ENCODE measurements at regions not wholly inside any gene's neighbourhood (a gene's known extent, or its start where the extent isn't known, plus 50 kb on each side); places are given as distances from the start of the nearest gene placed in this dataset.

DNA sequence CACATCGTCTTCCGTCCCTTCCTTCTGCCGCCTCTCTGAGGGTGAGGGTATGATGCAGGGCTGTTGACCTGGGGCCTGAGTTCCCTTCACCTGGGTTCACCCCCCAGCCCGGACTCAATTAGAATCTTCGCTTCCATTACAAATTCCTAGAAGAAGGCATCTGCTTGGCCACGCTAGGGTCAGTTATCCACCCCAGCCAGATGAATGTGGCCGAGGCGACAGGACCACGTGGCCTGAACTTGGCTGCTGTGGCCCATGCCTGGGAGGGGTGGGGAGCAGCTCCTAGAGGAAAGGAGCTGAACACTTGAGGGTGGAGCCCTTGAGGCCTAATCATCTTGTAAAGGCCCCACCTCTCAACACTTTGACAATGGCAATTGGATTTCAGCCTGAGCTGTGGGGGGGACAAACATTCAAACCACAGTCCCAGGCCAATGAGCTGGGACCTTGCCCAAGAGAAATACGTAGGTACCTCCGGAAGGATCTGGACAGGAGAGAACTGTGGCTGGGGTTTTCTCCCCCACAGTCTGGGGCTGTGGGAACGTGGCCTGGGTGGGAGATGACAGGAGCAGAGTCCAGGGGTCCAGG lies 90.6 kb upstream of the ADAMTS2 start:
- TF ChIP-seq POLR2AphosphoS5 (IDR thresholded peaks at IDR 0.05; ENCODE audit: low read depth, low read length): no peak
- TF ChIP-seq SPI1 (IDR thresholded peaks at IDR 0.05; ENCODE audit: low read depth, low read length): no peak
- TF ChIP-seq TAF1 (IDR thresholded peaks at IDR 0.05; ENCODE audit: low read depth, low read length): no peak
- TF ChIP-seq POU2F2 (IDR thresholded peaks at IDR 0.05; ENCODE audit: low read depth, low read length): no peak
- no peak for TF ChIP-seq POLR2A (IDR thresholded peaks at IDR 0.05; ENCODE audit: low read depth, low read length)
- no peak for TF ChIP-seq PAX5 (IDR thresholded peaks at IDR 0.05; ENCODE audit: insufficient read depth, low read length, severe bottlenecking)
- DNase-seq (ENCODE audit: insufficient read length, low spot score) (no peak), FAIRE-seq (no peak)

GRCh38 chr5:179435181-179435580 lies 89.9 kb upstream of the ADAMTS2 start:
- no peak for FAIRE-seq
- no peak for DNase-seq (ENCODE audit: insufficient read length, low spot score)
- TF ChIP-seq SPI1 (IDR thresholded peaks at IDR 0.05; ENCODE audit: low read depth, low read length) (no peak), PAX5 (IDR thresholded peaks at IDR 0.05; ENCODE audit: insufficient read depth, low read length, severe bottlenecking) (no peak), TAF1 (IDR thresholded peaks at IDR 0.05; ENCODE audit: low read depth, low read length) (no peak), POLR2AphosphoS5 (IDR thresholded peaks at IDR 0.05; ENCODE audit: low read depth, low read length) (no peak), POU2F2 (IDR thresholded peaks at IDR 0.05; ENCODE audit: low read depth, low read length) (no peak)

DNA sequence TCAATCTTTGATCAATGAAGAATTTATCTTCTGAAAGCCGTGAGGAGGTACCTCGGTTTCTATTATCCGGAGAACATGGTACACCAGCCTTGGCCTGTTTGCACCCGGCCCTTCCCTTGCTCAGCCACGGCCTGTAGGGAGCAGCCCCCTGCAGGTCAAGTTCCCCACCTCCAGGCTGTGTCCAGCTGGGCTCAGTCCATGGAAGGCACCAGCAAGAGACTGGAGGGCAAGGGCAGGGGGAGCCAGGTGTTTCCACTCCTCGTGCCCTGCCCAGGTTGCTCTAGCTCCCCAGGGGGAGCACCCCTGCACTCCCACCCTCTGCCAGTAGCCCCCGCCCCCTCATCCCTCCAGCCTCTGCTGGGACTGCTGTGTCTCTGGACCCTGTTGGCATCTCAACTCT lies 87.3 kb upstream of the ADAMTS2 start:
- TF ChIP-seq PAX5 (IDR thresholded peaks at IDR 0.05; ENCODE audit: insufficient read depth, low read length, severe bottlenecking): no peak
- no peak for TF ChIP-seq SPI1 (IDR thresholded peaks at IDR 0.05; ENCODE audit: low read depth, low read length)
- TF ChIP-seq POU2F2 (IDR thresholded peaks at IDR 0.05; ENCODE audit: low read depth, low read length): no peak
- no peak for TF ChIP-seq TAF1 (IDR thresholded peaks at IDR 0.05; ENCODE audit: low read depth, low read length)
- no peak for TF ChIP-seq POLR2A (IDR thresholded peaks at IDR 0.05; ENCODE audit: low read depth, low read length)
- TF ChIP-seq POLR2AphosphoS5 (IDR thresholded peaks at IDR 0.05; ENCODE audit: low read depth, low read length): no peak
- DNase-seq (ENCODE audit: insufficient read length, low spot score) (no peak), FAIRE-seq (no peak)

DNA sequence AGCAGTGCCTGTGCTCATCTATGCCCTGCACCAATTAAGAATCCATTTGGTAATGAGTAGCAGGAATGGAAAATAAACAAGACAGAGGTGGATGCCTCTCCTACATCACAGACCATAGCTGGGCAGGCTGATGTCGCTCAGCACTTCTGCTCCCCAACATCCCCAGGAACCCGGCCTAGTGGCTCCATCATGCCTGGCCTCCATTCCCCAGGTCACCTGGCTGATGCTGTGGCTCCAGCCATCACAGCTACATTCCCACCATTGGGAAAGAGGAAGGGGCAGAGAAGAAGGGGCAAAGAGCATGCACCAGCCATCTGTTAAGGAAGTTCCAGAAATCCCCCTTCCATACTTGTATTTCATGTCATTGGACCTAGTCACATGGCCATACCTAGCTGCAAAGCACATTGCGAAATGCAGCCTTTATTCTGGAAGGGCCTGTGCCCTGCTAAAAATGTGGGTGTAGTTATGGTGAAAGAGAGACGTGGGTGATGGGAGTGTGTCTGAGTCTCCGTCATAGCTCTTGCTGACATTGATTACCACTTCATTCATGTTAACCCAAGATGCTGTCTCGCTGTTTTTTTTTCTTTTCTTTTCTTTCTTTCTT lies 86.1 kb upstream of the ADAMTS2 start:
- no peak for TF ChIP-seq TAF1 (IDR thresholded peaks at IDR 0.05; ENCODE audit: low read depth, low read length)
- no peak for TF ChIP-seq POU2F2 (IDR thresholded peaks at IDR 0.05; ENCODE audit: low read depth, low read length)
- no peak for TF ChIP-seq POLR2AphosphoS5 (IDR thresholded peaks at IDR 0.05; ENCODE audit: low read depth, low read length)
- TF ChIP-seq POLR2A (IDR thresholded peaks at IDR 0.05; ENCODE audit: low read depth, low read length): no peak
- TF ChIP-seq SPI1 (IDR thresholded peaks at IDR 0.05; ENCODE audit: low read depth, low read length): no peak
- no peak for TF ChIP-seq PAX5 (IDR thresholded peaks at IDR 0.05; ENCODE audit: insufficient read depth, low read length, severe bottlenecking)
- no peak for FAIRE-seq
- DNase-seq (ENCODE audit: insufficient read length, low spot score): no peak

GRCh38 chr5:179430193-179431175 lies 85.2 kb upstream of the ADAMTS2 start:
- no peak for DNase-seq (ENCODE audit: insufficient read length, low spot score)
- FAIRE-seq: no peak
- TF ChIP-seq POLR2AphosphoS5 (IDR thresholded peaks at IDR 0.05; ENCODE audit: low read depth, low read length): no peak
- no peak for TF ChIP-seq TAF1 (IDR thresholded peaks at IDR 0.05; ENCODE audit: low read depth, low read length)

DNA sequence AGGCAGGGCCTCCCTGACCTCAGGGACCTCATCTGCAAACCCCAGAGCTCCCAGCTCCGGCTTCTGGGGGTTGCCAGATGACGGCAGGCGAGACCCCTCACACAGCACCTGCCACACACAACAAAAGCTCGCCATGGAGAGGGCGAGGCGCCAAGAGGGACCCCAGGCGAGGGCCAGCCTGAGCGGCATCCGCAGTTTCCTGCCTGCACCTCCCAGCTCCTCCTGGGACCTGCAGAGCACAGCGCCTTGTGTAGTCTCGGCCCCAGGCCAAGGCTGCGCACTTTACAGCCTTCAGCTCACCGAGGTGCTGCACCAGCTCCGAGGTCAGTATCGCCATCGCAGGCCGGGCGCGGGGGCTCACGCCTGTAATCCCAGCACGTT lies 82.4 kb upstream of the ADAMTS2 start:
- no peak for FAIRE-seq
- DNase-seq (ENCODE audit: insufficient read length, low spot score): no peak
- TF ChIP-seq TAF1 (IDR thresholded peaks at IDR 0.05; ENCODE audit: low read depth, low read length) (no peak), PAX5 (IDR thresholded peaks at IDR 0.05; ENCODE audit: insufficient read depth, low read length, severe bottlenecking) (no peak), POLR2A (IDR thresholded peaks at IDR 0.05; ENCODE audit: low read depth, low read length) (no peak), POLR2AphosphoS5 (IDR thresholded peaks at IDR 0.05; ENCODE audit: low read depth, low read length) (no peak), SPI1 (IDR thresholded peaks at IDR 0.05; ENCODE audit: low read depth, low read length) (no peak), POU2F2 (IDR thresholded peaks at IDR 0.05; ENCODE audit: low read depth, low read length) (no peak)

- no peak for FAIRE-seq
- TF ChIP-seq TAF1 (IDR thresholded peaks at IDR 0.05; ENCODE audit: low read depth, low read length) (no peak), SPI1 (IDR thresholded peaks at IDR 0.05; ENCODE audit: low read depth, low read length) (no peak), POLR2A (IDR thresholded peaks at IDR 0.05; ENCODE audit: low read depth, low read length) (no peak), POLR2AphosphoS5 (IDR thresholded peaks at IDR 0.05; ENCODE audit: low read depth, low read length) (no peak), PAX5 (IDR thresholded peaks at IDR 0.05; ENCODE audit: insufficient read depth, low read length, severe bottlenecking) (no peak), POU2F2 (IDR thresholded peaks at IDR 0.05; ENCODE audit: low read depth, low read length) (no peak)
Measured at GRCh38 chr5:179427032-179427675, 81.9 kb upstream of the ADAMTS2 start.

GRCh38 chr5:179422908-179423481 lies 77.7 kb upstream of the ADAMTS2 start:
- FAIRE-seq: no peak
- no peak for TF ChIP-seq POU2F2 (IDR thresholded peaks at IDR 0.05; ENCODE audit: low read depth, low read length)
- no peak for TF ChIP-seq POLR2A (IDR thresholded peaks at IDR 0.05; ENCODE audit: low read depth, low read length)
- no peak for DNase-seq (ENCODE audit: insufficient read length, low spot score)

More at GRCh38 chr5:179427032-179427675, 81.9 kb upstream of the ADAMTS2 start:
- no peak for DNase-seq (ENCODE audit: insufficient read length, low spot score)

Measured in GM12891 (cell line).